ENCODE measurements at regions not wholly inside any gene's neighbourhood (a gene's known extent, or its start where the extent isn't known, plus 50 kb on each side); places are given as distances from the start of the nearest gene placed in this dataset.

GRCh38 chr4:156537286-156537685 is 434.3 kb downstream of the PDGFC start:
- no peak overlapping the region for H3K27ac ChIP-seq
- no peak for TF ChIP-seq CTCF (conservative IDR thresholded peaks at IDR 0.05)
- no peak for TF ChIP-seq ZFX (IDR thresholded peaks at IDR 0.05)

GRCh38 chr4:156536661-156537060 is 434.9 kb downstream of the PDGFC start:
- TF ChIP-seq CTCF (conservative IDR thresholded peaks at IDR 0.05) (no peak), ZFX (IDR thresholded peaks at IDR 0.05) (no peak)
- no peak overlapping the region for H3K27ac ChIP-seq

- no peak overlapping the region for H3K27ac ChIP-seq
- TF ChIP-seq ZFX (IDR thresholded peaks at IDR 0.05) (no peak), CTCF (conservative IDR thresholded peaks at IDR 0.05) (no peak)
These were observed 437.4 kb downstream of the PDGFC start for GRCh38 chr4:156534205-156534604.

GRCh38 chr4:156528216-156528615 is 443.4 kb downstream of the PDGFC start:
- no peak overlapping the region for H3K27ac ChIP-seq
- TF ChIP-seq ZFX (IDR thresholded peaks at IDR 0.05) = no peak
- TF ChIP-seq CTCF (conservative IDR thresholded peaks at IDR 0.05) = no peak

- no peak for TF ChIP-seq CTCF (conservative IDR thresholded peaks at IDR 0.05)
- TF ChIP-seq ZFX (IDR thresholded peaks at IDR 0.05) = no peak
- no peak overlapping the region for H3K27ac ChIP-seq
These were observed 444.2 kb downstream of the PDGFC start for GRCh38 chr4:156527237-156527993.

GRCh38 chr4:156523991-156524390 is 447.6 kb downstream of the PDGFC start:
- no peak overlapping the region for H3K27ac ChIP-seq
- TF ChIP-seq CTCF (conservative IDR thresholded peaks at IDR 0.05) (no peak), ZFX (IDR thresholded peaks at IDR 0.05) (no peak)

- TF ChIP-seq ZFX (IDR thresholded peaks at IDR 0.05) = no peak
- no peak for TF ChIP-seq CTCF (conservative IDR thresholded peaks at IDR 0.05)
These were observed 448.1 kb downstream of the PDGFC start for GRCh38 chr4:156523492-156523891.

More at GRCh38 chr4:156523492-156523891, 448.1 kb downstream of the PDGFC start:
- H3K27ac ChIP-seq = no peak overlapping the region
